ENCODE measurements at regions not wholly inside any gene's neighbourhood (a gene's known extent, or its start where the extent isn't known, plus 50 kb on each side); places are given as distances from the start of the nearest gene placed in this dataset.

DNA sequence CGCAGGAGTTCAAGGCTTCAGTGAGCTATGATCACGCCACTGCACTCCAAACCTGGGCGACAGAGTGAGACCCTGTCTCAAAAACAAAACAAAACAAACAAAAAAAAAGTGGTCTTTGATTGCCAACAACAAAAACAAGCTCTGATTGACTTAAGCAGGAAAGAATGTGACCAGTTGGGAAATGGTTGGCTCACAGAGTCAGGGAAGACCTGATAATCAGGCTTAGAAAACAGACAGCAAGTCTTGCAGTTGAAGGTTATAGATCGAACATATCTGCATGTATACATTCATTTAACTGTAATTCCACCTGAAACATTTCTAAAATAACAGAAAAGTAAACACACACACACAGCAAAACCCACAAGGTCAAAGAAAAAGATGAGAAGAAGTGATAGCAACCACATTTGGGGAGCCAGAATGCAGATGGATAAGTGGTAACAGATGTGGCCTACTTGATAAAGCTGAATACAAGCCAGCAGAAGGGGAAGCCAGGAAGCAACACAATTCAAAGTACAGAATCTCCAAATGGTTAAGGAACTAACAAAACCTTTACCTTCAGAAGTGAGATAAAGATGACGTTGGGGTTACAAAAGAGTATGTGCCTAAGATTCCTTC is 699.9 kb upstream of the ZNF385D start:
- H2BK12ac ChIP-seq (ENCODE audit: insufficient read length, low read depth, low read length): no peak overlapping the region
- no peak overlapping the region for H3K27ac Mint-ChIP-seq

More for the DNA sequence above, 699.9 kb upstream of the ZNF385D start:
- Histone ChIP-seq H3K27ac (ENCODE audit: insufficient read length, low read depth, low read length) (no peak overlapping the region), H2BK120ac (ENCODE audit: low read depth, low read length, poor library complexity, severe bottlenecking) (no peak overlapping the region), H4K20me1 (ENCODE audit: control insufficient read depth, insufficient read depth, insufficient read length) (no peaks in the 10 kb centered on the region), H3K4me2 (ENCODE audit: insufficient read depth, insufficient read length, low read length) (no peak overlapping the region), H3K23ac (ENCODE audit: insufficient read length, low read depth, low read length) (no peak overlapping the region), H3K9me3 (ENCODE audit: control insufficient read depth, low read depth, low read length) (no peaks in the 10 kb centered on the region), H4K8ac (replicated peaks; ENCODE audit: insufficient read length, low read depth, low read length) (no peak overlapping the region), H3K79me1 (ENCODE audit: insufficient read depth, low read depth, low read length, poor library complexity, severe bottlenecking) (no peaks in the 10 kb centered on the region), H3K4ac (ENCODE audit: low read depth, low read length) (no peak overlapping the region), H2BK20ac (ENCODE audit: low read depth, low read length, poor library complexity, severe bottlenecking) (no peak overlapping the region), H3K4me1 (ENCODE audit: insufficient read depth, low read length) (no peaks in the 10 kb centered on the region), H2BK15ac (ENCODE audit: low read depth, low read length) (no peak overlapping the region), H2AFZ (ENCODE audit: low read length) (no peak overlapping the region), H3T11ph (ENCODE audit: low read length) (no peak overlapping the region), H4K5ac (ENCODE audit: insufficient read length, low read depth, low read length) (no peak overlapping the region), H4K91ac (ENCODE audit: insufficient read length, low read depth, low read length) (no peak overlapping the region), H2BK5ac (ENCODE audit: insufficient read length, low read length) (no peak overlapping the region), H3K79me2 (ENCODE audit: insufficient read depth, low read length) (no peaks in the 10 kb centered on the region), H3K9ac (ENCODE audit: extremely low read depth, insufficient read length, low read length) (no peak overlapping the region), H3K18ac (ENCODE audit: insufficient read length, low read depth, low read length) (no peak overlapping the region), H3K27me3 (ENCODE audit: insufficient read depth, low read length) (no peaks in the 10 kb centered on the region), H3K23me2 (ENCODE audit: insufficient read length, low read depth, low read length, poor library complexity, severe bottlenecking) (no peaks in the 10 kb centered on the region), H3K14ac (ENCODE audit: insufficient read depth, low read length) (no peak overlapping the region), H2AK5ac (ENCODE audit: insufficient read length, low read length) (no peak overlapping the region), H3K56ac (ENCODE audit: insufficient read length, low read depth, low read length) (no peak overlapping the region)
- no peaks in the 10 kb centered on the region for H3K36me3 Mint-ChIP-seq (ENCODE audit: insufficient read depth in 1 of 3, low read depth in 3 of 3)
- H3K27me3 Mint-ChIP-seq (ENCODE audit: low read depth): no peaks in the 10 kb centered on the region; the same call in 1 of the 2 replicates
- TF ChIP-seq, protein P1, sequence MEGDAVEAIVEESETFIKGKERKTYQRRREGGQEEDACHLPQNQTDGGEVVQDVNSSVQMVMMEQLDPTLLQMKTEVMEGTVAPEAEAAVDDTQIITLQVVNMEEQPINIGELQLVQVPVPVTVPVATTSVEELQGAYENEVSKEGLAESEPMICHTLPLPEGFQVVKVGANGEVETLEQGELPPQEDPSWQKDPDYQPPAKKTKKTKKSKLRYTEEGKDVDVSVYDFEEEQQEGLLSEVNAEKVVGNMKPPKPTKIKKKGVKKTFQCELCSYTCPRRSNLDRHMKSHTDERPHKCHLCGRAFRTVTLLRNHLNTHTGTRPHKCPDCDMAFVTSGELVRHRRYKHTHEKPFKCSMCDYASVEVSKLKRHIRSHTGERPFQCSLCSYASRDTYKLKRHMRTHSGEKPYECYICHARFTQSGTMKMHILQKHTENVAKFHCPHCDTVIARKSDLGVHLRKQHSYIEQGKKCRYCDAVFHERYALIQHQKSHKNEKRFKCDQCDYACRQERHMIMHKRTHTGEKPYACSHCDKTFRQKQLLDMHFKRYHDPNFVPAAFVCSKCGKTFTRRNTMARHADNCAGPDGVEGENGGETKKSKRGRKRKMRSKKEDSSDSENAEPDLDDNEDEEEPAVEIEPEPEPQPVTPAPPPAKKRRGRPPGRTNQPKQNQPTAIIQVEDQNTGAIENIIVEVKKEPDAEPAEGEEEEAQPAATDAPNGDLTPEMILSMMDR (conservative IDR thresholded peaks at IDR 0.05): no peak
- H3K9me3 Mint-ChIP-seq: no peaks in the 10 kb centered on the region
- H3K4me3 Mint-ChIP-seq: no peak overlapping the region
- no CpG with 5 or more reads among the region's 5 CpGs for WGBS (ENCODE audit: extremely low coverage, insufficient read length, low lambda C conversion rate)
- H3K4me1 Mint-ChIP-seq: no peaks in the 10 kb centered on the region
- DNase-seq: no peak
